Ureter (tissue), 1 donor: ENCODE measurements at regions not wholly inside any gene's neighbourhood (a gene's known extent, or its start where the extent isn't known, plus 50 kb on each side); places are given as distances from the start of the nearest gene placed in this dataset.

Experiments
- DNase-seq: peaks from one replicate; pipeline ENCODE4 v3.0.0-alpha.2; 2020; ENCODE audit warnings: low spot score
- donor health status: DM: yes; HTN: yes; CAD: no.

DNA sequence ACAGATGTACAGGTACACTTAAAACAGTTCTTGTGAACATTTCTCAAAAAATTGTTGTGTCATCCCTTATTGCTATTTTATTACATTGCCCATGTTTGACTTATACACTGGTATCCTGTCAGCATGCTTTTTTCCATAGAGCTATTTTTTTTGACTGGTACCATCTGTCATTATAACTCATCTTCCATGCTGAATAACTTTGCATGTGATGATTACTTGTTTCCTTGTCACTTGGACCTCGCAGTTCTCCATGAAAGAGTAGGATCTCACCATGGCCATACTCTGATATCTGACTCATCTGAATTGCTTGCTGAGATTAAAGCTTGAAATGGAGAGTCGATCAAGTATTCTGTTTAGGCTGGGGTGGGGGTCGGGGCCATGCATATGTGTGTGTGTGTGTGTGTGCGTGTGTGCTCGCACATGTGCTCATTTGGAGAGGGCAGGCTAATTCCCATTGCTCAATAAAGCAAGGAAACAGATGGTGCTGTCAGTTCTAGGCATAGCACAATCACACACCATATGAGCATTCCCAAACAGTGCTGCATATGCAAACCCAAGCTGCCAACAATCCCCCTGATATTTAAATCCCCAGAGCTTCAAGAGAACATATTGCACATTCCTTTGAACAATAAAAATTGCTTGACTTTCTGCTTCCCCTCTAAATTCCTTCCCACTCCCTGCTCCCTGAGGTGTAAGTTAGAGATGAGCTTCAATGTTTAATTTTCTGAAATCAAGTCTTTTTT lies 62.9 kb downstream of the NHLRC3 start:
- no peak for DNase-seq

- DNase-seq: no peak
Observed at GRCh38 chr13:39102981-39103490, 64.8 kb downstream of the NHLRC3 start.

DNA sequence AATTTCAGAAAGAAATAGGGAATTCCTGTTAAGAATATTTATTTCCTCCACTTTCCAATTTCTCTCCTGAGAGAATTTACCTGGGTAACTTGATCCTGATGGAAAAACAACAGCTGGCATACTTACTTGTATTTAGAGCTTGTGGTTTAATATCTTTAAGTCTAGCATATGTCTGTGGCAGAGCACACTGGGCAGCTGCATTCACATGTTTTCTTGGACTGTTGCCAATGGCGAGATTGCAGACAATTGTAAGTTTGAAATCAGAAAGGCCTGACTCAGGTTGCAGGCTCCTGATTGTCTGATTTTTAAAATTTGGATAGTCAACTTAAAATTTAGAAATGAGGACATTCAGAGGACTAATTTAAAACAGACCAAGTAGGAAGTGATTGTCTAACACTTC lies 66.9 kb downstream of the NHLRC3 start:
- no peak for DNase-seq

GRCh38 chr13:39106216-39107005 lies 68.2 kb downstream of the NHLRC3 start:
- DNase-seq: no peak

DNA sequence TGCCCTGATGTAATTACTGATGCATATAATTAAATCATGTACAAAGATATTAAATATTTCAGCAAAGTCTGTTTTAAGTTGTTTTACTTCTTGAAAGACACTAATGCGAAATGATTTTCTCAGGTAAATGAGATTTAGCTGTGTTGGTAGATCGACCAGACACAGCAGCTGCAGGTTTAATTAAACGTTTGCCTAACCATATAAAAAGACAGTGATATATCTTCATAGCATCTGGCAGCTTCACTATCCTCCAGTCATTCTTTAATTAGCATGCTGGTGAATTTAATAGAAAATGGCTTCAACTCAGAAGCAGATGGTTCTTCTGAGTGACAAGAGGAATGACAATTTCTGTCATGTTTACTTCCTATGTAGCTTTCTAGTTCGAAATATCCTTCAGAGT lies 69.3 kb downstream of the NHLRC3 start:
- DNase-seq: no peak

DNA sequence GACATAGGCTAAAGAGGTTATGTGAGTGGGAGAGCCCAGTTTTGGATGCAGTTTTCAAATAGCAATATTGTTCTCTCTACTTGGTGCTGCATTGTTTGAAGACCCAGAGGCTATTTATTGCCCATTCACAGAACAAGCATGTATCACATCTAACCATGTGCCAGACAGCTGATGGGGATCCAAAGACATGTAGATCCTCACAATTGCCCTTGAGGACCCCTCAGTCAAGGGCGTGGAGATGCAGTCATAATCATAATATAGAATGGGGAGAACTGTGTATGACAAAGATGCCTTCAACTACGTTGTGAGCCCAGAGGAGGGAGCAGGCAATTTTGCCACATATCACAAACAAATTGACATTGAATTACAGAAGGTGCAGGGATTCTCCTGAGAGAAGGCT lies 70.5 kb downstream of the NHLRC3 start:
- no peak for DNase-seq

GRCh38 chr13:39110518-39111097 lies 72.4 kb downstream of the NHLRC3 start:
- DNase-seq: no peak

GRCh38 chr13:39111145-39111544 lies 72.9 kb downstream of the NHLRC3 start:
- no peak for DNase-seq

DNA sequence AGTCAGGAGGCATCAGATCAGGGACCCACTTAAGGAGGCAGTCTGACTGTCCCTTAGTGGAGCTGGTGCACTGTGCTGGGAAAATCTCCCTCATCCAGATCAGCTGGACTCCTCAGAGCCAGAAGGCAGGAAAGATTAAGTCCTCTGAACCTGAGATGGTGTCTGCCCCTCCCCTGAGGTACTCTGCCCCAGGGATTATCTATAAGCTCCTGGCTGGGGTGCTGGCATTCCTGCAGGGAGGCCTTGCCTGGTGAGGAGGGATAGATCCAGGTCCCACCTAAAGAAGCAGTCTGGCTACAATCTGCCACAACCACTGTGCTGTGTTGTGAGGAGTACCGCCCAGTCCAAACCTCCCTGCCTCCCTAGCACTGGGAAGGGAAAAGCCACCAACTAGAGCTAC lies 81.2 kb downstream of the NHLRC3 start:
- DNase-seq: no peak

DNA sequence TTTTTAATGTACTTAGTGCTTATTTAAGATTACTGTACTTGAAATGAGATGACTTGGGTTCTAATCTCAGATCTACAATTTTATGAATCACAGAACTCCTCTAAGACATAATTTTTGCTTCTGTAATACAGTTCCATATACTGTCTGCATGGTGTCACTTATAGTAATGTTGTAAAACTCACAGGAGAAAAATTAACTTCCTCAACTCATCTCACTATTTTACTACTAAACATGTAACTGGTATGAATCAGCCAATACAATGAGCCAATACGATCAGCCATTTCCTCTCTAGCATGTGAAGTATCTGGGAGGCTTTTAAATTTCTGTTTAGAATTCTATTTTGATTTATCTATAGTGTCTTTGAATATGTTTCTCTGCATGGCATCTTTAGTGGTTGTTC lies 85.3 kb downstream of the NHLRC3 start:
- DNase-seq: no peak

DNA sequence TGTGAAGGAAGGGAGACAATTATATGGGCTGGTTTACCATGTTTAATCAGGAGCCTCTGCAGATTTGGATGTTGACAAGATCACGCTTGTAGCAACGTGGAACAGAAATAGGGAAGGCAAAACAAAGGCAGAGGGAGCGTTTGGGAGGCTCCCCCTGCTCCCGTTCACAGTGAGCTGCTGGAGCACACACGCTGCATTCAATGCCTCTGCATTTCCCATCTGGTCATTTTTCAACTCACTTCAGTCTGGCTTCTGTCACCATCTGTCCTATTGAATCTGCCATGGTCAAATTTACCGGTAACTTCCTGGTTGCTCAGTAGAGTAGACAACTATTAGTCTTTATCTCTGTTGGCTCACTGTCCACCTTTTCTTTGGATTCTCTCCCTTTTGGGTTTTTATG lies 91.0 kb downstream of the NHLRC3 start:
- no peak for DNase-seq

- DNase-seq: no peak
Observed at GRCh38 chr13:39130301-39130700, 92.0 kb downstream of the NHLRC3 start.

DNA sequence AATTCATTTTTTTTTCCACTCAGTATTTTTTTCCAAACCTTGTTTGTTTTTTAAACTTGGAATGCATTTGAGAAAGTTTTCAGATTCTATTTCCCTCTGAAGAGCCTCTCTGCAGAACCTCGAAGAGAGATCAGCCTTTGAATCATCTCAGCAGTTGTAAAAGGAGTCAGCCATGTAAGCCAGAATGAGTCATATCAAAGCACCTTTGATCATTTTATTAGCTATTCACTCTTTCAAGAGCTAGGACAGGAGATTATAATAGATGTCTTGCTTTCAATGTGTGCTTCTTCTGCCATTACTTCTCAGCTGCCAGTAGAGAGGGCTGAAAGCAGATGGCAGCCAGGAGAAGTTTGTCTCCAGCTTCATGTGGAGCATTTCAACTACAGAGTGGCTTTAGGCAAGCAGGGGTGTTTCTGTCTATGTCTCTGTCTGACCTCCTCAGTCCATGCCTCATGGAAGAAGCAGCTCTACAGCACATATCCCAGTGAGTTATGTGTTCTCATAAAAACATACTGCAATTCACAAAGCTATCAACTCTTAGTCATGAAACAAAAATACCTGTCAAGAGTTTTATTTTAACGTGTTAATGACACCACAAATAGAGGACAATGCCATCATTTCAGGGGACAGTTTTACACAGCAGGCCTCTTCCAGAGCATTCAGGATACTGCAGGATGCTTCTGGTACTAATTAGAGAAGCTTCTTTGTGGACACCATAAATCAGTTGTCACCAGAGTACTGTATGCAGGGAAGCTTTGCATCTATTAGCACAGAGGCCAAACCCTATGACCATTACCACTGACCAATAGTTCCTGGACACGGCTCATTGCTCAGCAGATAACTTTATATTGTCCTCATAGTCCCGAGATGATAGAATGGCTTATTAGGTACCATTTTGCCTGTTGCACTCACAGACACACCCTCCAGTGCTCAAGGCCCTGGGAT lies 94.3 kb downstream of the NHLRC3 start:
- DNase-seq: no peak

- no peak for DNase-seq
Observed at GRCh38 chr13:39133781-39134180, 95.5 kb downstream of the NHLRC3 start.

- no peak for DNase-seq
Observed at GRCh38 chr13:39134574-39134973, 96.3 kb downstream of the NHLRC3 start.

DNA sequence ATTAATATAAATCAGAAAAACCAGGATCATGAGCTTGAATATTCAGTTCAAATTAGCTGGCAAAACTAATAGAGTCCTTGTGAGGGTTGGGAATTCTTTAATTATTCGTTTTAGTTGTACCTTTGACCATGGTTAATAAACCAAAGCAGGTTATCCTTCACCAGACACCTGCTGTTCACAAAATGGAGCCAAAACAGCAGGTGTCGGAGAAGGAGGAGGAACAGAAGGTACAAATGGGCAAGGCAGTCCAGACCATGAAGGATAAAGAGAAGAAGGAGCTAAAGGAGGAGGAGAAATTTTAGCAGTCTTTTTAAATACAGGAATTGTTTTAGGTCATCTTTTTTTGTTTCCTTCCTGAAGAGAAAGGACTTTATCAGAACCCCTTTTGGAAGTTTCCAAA lies 106.1 kb downstream of the NHLRC3 start:
- no peak for DNase-seq

GRCh38 chr13:39144941-39145533 lies 106.8 kb downstream of the NHLRC3 start:
- peak; percentile 55 for DNase-seq

DNA sequence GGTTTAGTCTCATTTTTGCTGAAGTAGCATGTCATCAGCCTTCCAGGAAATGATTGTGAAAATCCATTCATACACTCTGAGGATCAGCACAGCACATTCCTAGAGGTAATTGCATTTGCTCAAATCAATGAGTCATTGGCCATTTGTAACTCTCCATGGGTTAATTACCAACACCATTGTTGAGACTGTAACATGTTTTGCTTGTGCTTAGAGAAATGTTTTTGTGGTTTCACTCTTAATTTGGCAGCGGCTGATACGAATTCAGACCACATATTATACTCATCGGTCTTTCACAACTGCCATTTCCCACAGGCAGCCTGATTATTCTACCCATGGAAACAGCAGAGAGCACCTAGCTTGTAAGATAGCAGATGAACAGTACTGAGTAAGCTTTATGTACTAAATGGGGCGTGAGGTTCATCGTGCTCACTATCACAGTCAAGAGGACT lies 110.3 kb downstream of the NHLRC3 start:
- no peak for DNase-seq

DNA sequence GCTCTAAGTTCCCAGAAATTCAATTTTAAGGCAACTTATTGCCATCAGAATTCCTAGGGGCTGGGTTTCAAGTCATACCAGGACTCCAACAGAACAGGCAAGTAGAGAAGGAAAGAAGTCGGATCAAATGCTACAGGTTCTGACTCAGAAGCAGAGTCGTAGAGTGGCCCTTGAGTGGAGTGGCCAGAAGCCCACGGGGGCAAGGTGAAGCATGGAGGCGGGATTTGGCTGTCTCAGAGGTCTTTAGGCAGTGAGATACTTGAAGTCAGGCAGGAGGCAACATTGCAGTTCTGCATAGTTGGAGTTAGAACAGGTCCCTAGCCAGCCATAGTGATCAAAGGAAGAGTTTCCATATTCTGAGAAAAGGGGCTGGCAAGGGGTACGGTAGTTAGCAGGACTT lies 111.6 kb downstream of the NHLRC3 start:
- no peak for DNase-seq

- no peak for DNase-seq
Observed at GRCh38 chr13:39154041-39154440, 115.8 kb downstream of the NHLRC3 start.

GRCh38 chr13:39159393-39159792 lies 121.1 kb downstream of the NHLRC3 start:
- DNase-seq: no peak
